PC-9 (cell line): ENCODE measurements at regions not wholly inside any gene's neighbourhood (a gene's known extent, or its start where the extent isn't known, plus 50 kb on each side); places are given as distances from the start of the nearest gene placed in this dataset.

Experiments used
- CTCF ChIP-seq: fragments of 200-600 bp; sonication (generic); conservative IDR thresholded peaks from 2 replicates; pipeline ENCODE4 v1.6.1; 2017; ENCODE audit warnings: mixed run types, antibody characterized with exemption, mild to moderate bottlenecking, moderate library complexity
- EZH2 ChIP-seq: fragments of 200-600 bp; sonication (generic); IDR thresholded peaks from 2 replicates; pipeline ENCODE4 v1.8.0; 2017; ENCODE audit warnings: antibody characterized with exemption, low read depth

GRCh38 chr18:14935210-14935609, 187.2 kb downstream of the ANKRD30B start:
- TF ChIP-seq CTCF (no peak), EZH2 (no peak)
